ENCODE measurements at regions not wholly inside any gene's neighbourhood (a gene's known extent, or its start where the extent isn't known, plus 50 kb on each side); places are given as distances from the start of the nearest gene placed in this dataset.
"Not testable (repeated sequence)": the region's sequence is repeated elsewhere in the genome, so short reads cannot be mapped to it uniquely, and the experiment has no call there.

DNA sequence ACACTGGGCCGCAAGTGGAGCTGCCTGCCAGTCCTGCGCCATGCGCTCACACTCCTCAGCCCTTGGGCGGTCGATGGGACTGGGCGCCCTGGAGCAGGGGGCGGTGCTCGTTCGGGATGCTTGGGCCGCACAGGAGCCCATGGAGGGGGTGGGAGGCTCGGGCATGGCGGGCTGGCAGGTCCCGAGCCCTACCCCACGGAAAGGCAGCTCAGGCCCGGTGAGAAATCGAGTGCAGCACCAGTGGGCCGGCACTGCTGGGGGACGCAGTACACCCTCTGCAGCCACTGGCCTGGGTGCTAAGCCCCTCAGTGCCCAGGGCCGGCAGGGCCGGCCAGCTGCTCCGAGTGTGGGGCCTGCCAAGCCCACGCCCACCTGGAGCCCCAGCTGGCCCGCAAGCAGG lies 328.7 kb upstream of the LRRC4C start:
- ATAC-seq (no peak), DNase-seq (no peak)
- no peaks in the 10 kb centered on the region for H3K27me3 Mint-ChIP-seq
- H3K9me3 Mint-ChIP-seq: peaks cover 9 to 12% of the 10 kb centered on the region in 2 donors
- no peak overlapping the region for H3K4me3 Mint-ChIP-seq
- no peaks in the 10 kb centered on the region for H3K4me1 Mint-ChIP-seq
- H3K27ac Mint-ChIP-seq: no peak overlapping the region

DNA sequence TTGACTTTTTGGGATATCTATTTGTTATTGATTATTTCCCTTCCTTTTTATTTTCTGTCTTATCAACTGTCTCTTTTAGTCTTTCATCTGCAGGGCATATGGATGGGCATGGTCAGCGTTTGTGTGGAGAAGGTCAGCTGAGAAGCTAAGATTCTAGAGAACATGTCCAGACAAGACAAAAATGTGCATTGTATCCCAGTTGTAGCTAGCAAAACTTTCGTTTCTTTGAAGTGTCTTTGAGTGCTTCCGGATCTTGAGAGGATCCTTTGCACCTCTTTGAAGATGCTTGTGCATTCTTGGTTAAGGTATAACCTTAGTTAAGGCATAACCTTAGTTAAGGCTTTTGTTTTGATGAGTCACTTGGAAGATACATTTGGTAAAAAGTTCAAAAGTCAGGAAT lies 329.9 kb upstream of the LRRC4C start:
- no peak for ATAC-seq
- Mint-ChIP-seq H3K27ac (no peak overlapping the region), H3K4me1 (no peaks in the 10 kb centered on the region), H3K27me3 (no peaks in the 10 kb centered on the region), H3K4me3 (no peak overlapping the region), H3K9me3 (peaks cover 8 to 9% of the 10 kb centered on the region in 2 donors)
- DNase-seq: no peak

DNA sequence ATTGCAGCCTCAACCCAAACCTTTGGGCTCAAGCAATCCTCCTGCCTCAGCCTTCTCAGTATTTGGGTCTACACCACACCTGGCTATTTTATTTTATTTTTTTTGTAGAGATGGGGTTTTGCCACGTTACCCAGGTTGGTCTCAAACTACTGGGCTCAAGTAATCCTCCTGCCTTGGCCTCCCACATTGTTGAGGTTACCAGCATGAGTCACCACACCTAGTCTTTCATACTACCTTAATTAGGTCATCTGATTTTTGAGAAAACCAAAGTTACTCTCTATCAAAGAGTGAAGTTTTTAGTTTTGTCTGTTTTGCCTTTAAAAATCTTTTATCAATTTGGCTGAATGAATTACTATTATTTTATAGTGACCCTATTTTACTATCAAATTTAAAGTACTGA lies 335.6 kb upstream of the LRRC4C start:
- Mint-ChIP-seq H3K4me3 (no peak overlapping the region), H3K27me3 (no peaks in the 10 kb centered on the region), H3K9me3 (peaks cover 0 to 8% of the 10 kb centered on the region in 2 donors), H3K4me1 (no peaks in the 10 kb centered on the region), H3K27ac (no peak overlapping the region)
- no peak for ATAC-seq
- no peak for DNase-seq

DNA sequence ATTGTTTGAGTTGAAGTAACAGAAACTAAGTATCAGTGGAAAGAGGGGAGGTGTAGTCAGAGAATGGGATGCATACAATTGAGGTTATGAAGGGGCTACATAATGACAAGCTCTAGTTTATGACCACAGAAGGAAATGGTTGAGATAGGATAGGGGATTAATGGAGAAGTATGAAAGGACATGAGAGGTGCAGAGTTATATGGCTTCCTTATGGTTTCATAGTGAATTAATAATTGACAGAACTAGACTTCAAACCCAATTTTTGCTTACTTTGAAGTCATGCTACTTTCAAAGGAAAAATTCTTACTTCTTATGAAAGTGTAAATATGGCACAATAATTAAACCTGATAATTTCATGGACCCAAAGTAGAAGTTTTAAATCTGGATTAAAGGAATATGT lies 340.3 kb upstream of the LRRC4C start:
- Mint-ChIP-seq H3K27ac (no peak overlapping the region), H3K4me3 (no peak overlapping the region), H3K27me3 (no peaks in the 10 kb centered on the region), H3K4me1 (no peaks in the 10 kb centered on the region), H3K9me3 (peaks cover 21 to 24% of the 10 kb centered on the region in 2 donors)
- DNase-seq (no peak), ATAC-seq (no peak)

DNA sequence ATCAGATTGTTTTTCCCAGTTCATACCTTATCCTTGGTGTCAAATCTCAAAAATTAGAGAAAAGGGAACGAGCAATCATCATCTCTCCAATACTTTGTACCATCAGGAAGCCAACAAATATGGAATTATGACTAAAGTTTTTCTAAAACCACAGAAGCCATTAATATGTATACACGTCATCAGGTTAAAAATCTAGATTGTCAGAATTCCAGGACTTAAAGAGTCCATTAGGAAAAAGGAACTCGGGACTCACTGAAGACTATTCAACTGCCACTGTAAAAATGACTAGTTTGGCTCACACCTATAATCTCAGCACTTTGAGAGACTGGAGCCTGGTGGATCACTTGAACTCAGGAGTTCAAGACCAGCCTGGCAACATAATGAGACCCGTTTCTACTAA lies 344.4 kb upstream of the LRRC4C start:
- ATAC-seq (no peak), DNase-seq (no peak)
- no peaks in the 10 kb centered on the region for H3K4me1 Mint-ChIP-seq
- H3K4me3 Mint-ChIP-seq: no peak overlapping the region
- peaks cover 21 to 26% of the 10 kb centered on the region in 2 donors for H3K9me3 Mint-ChIP-seq
- no peaks in the 10 kb centered on the region for H3K27me3 Mint-ChIP-seq
- H3K27ac Mint-ChIP-seq: no peak overlapping the region

DNA sequence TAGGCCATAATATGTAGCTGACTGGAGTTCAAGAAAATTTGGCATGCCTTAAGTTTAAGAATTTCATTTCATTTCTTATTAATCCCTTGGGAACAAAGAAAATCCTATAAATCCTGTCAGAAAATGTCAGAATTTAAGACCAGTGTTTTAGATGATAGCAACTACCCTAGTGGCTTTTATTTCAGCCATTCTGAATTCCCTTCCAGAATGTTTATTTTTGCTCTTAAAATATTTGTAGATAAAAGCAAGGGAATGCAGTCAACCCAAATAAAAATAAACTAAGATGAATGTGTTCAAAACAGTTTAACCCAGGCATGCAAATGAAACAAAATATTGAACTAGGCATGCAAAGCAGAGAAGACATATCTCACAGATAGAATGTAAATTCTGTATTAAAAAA lies 356.9 kb upstream of the LRRC4C start:
- no peaks in the 10 kb centered on the region for H3K27me3 Mint-ChIP-seq
- H3K27ac Mint-ChIP-seq: no peak overlapping the region
- no peak overlapping the region for H3K4me3 Mint-ChIP-seq
- DNase-seq: no peak
- H3K4me1 Mint-ChIP-seq: no peaks in the 10 kb centered on the region
- peaks cover 4 to 14% of the 10 kb centered on the region in 2 donors for H3K9me3 Mint-ChIP-seq
- no peak for ATAC-seq

DNA sequence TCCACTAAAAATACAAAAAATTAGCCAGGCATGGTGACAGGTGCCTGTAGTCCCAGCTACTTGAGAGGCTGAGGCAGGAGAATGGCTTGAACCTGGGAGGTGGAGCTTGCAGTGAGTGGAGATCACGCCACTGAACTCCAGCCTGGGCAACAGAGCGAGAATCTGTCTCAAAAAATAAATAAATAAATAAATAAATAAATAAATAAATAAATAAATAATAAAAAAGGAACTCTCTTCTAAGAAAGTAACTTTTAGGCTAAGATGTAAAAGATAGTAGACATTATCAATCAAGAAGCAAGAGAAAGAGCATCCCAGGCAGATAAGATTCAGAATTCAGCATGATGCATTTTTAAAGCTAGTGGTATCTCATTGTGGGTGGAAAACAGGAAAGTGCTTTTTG lies 364.8 kb upstream of the LRRC4C start:
- ATAC-seq, H3K27me3 Mint-ChIP-seq, H3K4me1 Mint-ChIP-seq, H3K4me3 Mint-ChIP-seq, H3K27ac Mint-ChIP-seq, DNase-seq: not testable (repeated sequence)
- peaks cover 13 to 18% of the 10 kb centered on the region in 2 donors for H3K9me3 Mint-ChIP-seq

DNA sequence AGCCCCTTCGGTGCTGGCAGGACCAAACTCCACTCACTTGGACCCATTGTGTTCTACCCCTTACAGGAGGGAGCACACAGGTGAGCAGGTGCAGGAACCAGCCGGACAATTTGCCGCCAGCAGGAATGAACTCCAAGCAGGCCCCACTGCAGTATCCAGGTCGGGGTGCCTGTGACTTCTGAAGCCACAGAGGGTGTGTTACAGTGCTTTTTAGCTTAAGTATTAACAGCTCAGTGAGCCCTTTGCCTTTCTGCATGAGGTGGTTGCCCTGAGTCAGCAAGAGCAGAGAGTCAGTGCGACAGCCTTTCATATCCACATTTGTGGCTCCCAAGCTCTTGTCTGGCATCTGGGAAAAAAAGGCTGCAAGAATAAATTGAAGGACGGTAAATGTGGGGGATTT lies 366.6 kb upstream of the LRRC4C start:
- Mint-ChIP-seq H3K4me1 (no peaks in the 10 kb centered on the region), H3K27ac (no peak overlapping the region), H3K9me3 (peaks cover 16 to 18% of the 10 kb centered on the region in 2 donors), H3K4me3 (no peak overlapping the region), H3K27me3 (no peaks in the 10 kb centered on the region)
- DNase-seq (no peak), ATAC-seq (no peak)

DNA sequence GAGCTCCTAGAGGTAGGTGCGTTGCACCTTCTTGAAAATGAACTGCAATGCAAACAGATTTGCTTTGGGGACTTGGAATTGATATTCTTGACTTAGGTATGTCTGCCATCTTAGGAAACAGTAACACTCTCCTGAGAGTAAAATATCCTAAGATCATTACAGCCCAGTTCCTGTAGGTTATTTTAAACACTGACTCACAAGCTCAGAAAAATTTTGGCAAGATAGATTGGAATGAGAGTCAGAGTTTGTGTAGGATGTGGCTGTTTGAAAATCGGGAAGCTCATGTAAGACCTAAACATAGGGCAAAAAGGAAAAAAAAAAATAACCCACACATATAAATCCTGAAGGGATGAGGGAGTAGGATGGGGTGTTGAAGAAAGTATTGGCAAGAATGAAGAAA lies 377.0 kb upstream of the LRRC4C start:
- Mint-ChIP-seq H3K27me3 (no peaks in the 10 kb centered on the region), H3K27ac (no peak overlapping the region), H3K9me3 (peaks cover 5 to 14% of the 10 kb centered on the region in 2 donors), H3K4me1 (no peaks in the 10 kb centered on the region), H3K4me3 (no peak overlapping the region)
- ATAC-seq: no peak
- no peak for DNase-seq

DNA sequence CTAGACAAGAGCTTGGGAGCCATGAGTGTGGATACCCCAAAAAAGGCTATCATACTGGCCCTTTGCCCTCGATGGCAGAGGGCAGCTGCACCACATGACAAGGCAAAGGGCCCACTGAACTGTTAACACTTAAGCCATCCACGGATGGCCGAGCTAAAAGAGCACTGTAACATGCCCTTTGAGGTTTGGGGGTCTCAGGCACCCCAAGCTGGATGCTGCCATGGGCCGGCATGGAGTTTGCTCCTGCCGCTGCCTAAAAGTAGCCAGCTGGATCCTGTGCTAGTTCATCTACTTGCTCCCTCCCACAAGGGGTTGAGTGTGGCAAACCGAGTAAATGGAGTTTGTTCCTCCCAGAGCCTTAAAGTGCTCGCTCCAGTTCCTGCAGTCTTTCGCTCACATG lies 383.2 kb upstream of the LRRC4C start:
- Mint-ChIP-seq H3K4me3 (no peak overlapping the region), H3K4me1 (no peaks in the 10 kb centered on the region), H3K27ac (no peak overlapping the region), H3K27me3 (no peaks in the 10 kb centered on the region), H3K9me3 (peaks cover 0 to 8% of the 10 kb centered on the region in 2 donors)
- DNase-seq (no peak), ATAC-seq (no peak)

DNA sequence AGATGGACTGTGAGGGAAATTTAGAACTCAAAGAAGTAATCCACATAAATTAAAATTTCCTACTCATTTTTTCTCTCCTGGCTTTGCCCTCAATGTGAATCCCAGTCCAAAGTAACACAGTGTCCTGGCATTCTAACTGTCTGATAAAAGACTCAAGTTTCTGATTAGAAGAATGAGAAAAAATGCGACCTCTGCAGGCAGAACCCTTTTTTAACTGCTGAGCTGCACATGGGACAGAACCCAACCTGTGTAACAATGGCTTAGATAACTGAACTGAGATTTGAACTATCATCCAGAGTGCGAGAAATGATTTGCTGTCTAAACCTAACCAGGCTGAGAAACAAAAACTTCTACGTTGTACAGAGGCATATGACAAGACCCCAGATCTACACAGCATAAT lies 385.6 kb upstream of the LRRC4C start:
- H3K4me1 Mint-ChIP-seq: no peaks in the 10 kb centered on the region
- no peaks in the 10 kb centered on the region for H3K27me3 Mint-ChIP-seq
- H3K4me3 Mint-ChIP-seq: no peak overlapping the region
- ATAC-seq: no peak
- no peak overlapping the region for H3K27ac Mint-ChIP-seq
- DNase-seq: no peak
- H3K9me3 Mint-ChIP-seq: peaks cover 0 to 8% of the 10 kb centered on the region in 2 donors

DNA sequence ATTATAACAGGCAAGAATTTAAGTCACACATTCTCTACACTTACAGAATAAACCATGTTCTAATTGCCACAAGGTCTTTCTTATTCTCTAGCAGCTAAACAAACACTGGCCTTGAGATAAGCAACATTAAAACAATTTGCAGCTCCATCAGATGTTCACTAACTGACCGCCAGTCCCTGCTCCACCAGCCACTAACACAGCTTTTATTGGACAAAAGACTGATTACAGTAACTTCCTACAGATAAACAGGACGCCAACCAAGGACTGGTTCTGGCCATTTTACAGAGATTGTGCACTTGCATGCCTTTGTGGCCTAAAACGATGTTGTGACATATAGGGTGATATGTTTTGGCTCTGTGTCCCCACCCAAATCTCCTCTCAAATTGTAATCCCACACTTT lies 388.9 kb upstream of the LRRC4C start:
- Mint-ChIP-seq H3K9me3 (peaks cover 0 to 5% of the 10 kb centered on the region in 2 donors), H3K27ac (no peak overlapping the region), H3K4me3 (no peak overlapping the region)

DNA sequence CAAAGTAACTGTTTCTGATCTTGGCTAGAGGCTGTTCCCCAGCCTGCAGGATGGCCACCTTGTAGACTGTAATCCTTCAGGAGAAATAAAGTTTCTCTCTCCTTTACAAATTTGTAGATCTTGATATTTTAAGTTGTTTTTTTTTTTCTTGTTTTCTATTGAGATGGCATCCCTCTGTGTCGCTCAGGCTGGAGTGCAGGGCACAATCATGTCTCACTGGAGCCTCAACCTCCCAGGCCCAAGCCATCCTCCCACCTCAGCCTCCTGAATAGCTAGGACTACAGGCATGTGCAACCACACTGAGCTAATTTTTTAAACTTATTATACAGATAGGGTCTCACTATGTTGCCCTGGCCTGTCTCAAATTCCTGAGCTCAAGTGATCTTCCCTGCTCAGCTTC lies 389.8 kb upstream of the LRRC4C start:
- ATAC-seq: no peak
- no peaks in the 10 kb centered on the region for H3K27me3 Mint-ChIP-seq
- H3K4me3 Mint-ChIP-seq: no peak overlapping the region
- DNase-seq: no peak
- H3K27ac Mint-ChIP-seq: no peak overlapping the region
- H3K9me3 Mint-ChIP-seq: peaks cover 0 to 5% of the 10 kb centered on the region in 2 donors
- no peaks in the 10 kb centered on the region for H3K4me1 Mint-ChIP-seq

More for the DNA sequence above, 388.9 kb upstream of the LRRC4C start:
- Mint-ChIP-seq H3K27me3 (no peaks in the 10 kb centered on the region), H3K4me1 (no peaks in the 10 kb centered on the region)
- no peak for DNase-seq
- ATAC-seq: no peak

DNA sequence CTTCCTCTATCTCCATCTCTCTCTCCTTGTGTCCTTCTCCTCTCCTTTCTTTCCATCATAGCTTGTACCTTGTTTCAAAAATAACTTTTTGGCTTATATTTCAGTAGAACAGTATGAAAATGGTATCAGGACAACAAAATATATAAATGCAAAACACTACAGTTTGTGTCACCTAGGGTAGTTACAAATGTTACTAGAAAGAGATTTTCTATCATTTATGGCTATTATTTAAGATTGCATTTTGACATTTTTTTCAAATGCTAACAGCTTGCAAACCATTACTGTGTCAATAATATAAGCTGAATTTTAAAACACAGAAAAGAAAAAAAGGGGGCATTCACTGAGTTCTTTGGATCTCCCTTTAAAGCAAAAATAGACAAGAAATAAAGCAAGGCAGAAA lies 392.3 kb upstream of the LRRC4C start:
- Mint-ChIP-seq H3K27me3 (no peaks in the 10 kb centered on the region), H3K4me3 (no peak overlapping the region), H3K9me3 (peaks cover 0 to 21% of the 10 kb centered on the region in 2 donors), H3K4me1 (no peaks in the 10 kb centered on the region), H3K27ac (no peak overlapping the region)
- DNase-seq (no peak), ATAC-seq (no peak)

DNA sequence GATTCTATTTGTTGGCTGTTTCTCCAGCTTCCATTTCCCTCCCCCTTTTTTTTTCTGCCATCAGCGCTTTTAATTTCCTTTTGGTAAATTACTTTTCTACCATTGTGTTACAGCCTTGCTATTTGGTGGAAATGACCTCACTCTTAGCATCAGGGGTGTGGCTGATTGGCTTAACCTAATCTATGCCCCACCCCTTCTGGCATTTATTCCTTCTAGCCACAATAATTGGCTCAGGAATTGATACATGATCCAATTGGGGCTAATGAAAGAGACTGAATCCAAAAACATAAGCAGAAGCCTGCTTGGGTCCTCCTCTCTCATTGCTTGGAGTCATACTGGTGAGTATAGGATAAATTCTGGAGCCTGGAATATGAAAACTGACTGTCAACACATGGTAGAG lies 402.4 kb upstream of the LRRC4C start:
- Mint-ChIP-seq H3K27me3 (no peaks in the 10 kb centered on the region), H3K4me1 (no peaks in the 10 kb centered on the region), H3K4me3 (no peak overlapping the region), H3K27ac (no peak overlapping the region), H3K9me3 (peaks cover 0 to 5% of the 10 kb centered on the region in 2 donors)
- ATAC-seq: no peak
- no peak for DNase-seq

DNA sequence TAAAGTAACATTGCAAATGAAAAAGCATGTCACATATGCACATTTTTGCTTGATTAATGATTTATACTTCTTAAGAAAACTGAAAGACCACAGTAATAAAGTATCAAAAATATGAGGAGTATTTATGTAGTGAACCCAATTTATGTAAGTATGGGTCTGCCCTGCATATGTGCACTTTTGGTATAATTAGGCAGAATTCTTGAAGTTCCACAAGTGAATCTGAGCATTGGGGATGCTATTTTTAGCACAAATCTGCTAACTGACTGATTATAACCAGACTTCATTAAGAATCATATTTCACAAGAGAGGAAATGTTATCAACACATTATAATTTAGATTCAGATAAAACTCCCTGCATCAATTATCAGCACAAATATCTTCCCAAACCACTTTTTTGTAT lies 407.1 kb upstream of the LRRC4C start:
- Mint-ChIP-seq H3K27me3 (no peaks in the 10 kb centered on the region), H3K9me3 (no peaks in the 10 kb centered on the region), H3K27ac (no peak overlapping the region), H3K4me1 (no peaks in the 10 kb centered on the region), H3K4me3 (no peak overlapping the region)
- ATAC-seq (no peak), DNase-seq (no peak)

DNA sequence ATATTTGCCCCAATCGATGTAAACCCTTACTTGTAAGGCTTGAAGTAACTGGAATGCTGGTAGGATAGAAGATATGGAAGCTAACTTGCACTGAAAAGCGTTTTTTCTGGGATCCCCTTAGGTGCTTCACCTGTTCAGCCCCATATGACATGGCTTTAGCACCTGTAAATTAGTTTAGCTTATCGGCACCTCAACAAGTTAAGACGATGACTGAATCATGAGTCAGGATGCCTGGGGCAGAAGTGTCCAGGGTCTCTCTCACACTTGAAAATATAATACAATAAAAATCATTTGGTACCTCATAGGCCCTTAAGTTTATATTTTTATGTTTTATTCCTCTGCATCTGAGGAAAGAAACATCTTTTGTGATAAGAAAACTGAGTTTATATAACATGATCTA lies 409.2 kb upstream of the LRRC4C start:
- Mint-ChIP-seq H3K4me3 (no peak overlapping the region), H3K27me3 (no peaks in the 10 kb centered on the region), H3K9me3 (peaks cover 0 to 11% of the 10 kb centered on the region in 2 donors), H3K4me1 (no peaks in the 10 kb centered on the region), H3K27ac (no peak overlapping the region)
- no peak for DNase-seq
- no peak for ATAC-seq

Measured in stimulated activated naive CD8-positive, alpha-beta T cell treated with anti-CD3 and anti-CD28 coated beads, Interleukin-15, amount 100 ng/mL, for 72 hours (primary cell).